ENCODE measurements at regions not wholly inside any gene's neighbourhood (a gene's known extent, or its start where the extent isn't known, plus 50 kb on each side); places are given as distances from the start of the nearest gene placed in this dataset.

DNA sequence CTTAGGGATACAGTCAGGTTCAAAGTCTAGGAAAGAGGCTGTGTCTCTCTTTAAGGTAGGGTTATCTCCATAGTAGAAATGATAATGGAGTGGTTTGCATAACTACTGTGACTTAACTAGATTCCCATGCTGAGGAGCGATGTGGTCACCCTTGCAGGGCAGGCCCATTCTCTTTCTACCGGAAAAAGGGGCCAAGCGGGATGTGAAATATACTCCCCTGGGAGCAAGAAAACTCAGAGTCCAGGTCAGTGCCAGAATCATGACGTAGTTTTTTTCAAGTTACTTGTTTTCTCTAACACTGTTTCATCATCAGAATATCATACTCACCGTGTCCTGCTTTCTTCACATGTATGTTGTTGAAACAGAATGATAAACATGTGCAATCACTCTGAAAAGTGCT is 649.0 kb upstream of the ANKRD30A start:
- H3K4me3 ChIP-seq (replicated peaks in 1 of 3; ENCODE audit: low read depth in 2 of 3, low read length in 3 of 3), result no peak overlapping the region
- Mint-ChIP-seq H3K9me3 (peaks cover 0 to 15% (median 7%) of the 10 kb centered on the region in 7 donors), H3K27me3 (ENCODE audit: low read depth in 3 of 3) (no peaks in the 10 kb centered on the region), H3K4me1 (no peaks in the 10 kb centered on the region), H3K27ac (no peak overlapping the region), H3K4me3 (no peak overlapping the region), H3K36me3 (no peaks in the 10 kb centered on the region)
- intact Hi-C loops (cut with micrococcal nuclease), result no loop called here
- no peak overlapping the region for H2AFZ ChIP-seq (ENCODE audit: insufficient read depth, low read depth, low read length, poor library complexity, severe bottlenecking)
- WGBS (ENCODE audit: insufficient coverage), result 85% methylated on average over 2 of the region's 5 CpGs
- TF ChIP-seq, protein P1, sequence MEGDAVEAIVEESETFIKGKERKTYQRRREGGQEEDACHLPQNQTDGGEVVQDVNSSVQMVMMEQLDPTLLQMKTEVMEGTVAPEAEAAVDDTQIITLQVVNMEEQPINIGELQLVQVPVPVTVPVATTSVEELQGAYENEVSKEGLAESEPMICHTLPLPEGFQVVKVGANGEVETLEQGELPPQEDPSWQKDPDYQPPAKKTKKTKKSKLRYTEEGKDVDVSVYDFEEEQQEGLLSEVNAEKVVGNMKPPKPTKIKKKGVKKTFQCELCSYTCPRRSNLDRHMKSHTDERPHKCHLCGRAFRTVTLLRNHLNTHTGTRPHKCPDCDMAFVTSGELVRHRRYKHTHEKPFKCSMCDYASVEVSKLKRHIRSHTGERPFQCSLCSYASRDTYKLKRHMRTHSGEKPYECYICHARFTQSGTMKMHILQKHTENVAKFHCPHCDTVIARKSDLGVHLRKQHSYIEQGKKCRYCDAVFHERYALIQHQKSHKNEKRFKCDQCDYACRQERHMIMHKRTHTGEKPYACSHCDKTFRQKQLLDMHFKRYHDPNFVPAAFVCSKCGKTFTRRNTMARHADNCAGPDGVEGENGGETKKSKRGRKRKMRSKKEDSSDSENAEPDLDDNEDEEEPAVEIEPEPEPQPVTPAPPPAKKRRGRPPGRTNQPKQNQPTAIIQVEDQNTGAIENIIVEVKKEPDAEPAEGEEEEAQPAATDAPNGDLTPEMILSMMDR (IDR thresholded peaks at IDR 0.05), result no peak
- H3K4me2 ChIP-seq (replicated peaks; ENCODE audit: extremely low read depth, low read length, poor library complexity, severe bottlenecking), result no peak overlapping the region
- no peak for DNase-seq
- H3K36me3 ChIP-seq (replicated peaks in 1 of 2; ENCODE audit: control insufficient read depth in 1 of 2, insufficient read depth in 2 of 2, low read length in 2 of 2), result no peaks in the 10 kb centered on the region
- H3K9me3 ChIP-seq (replicated peaks in 1 of 2; ENCODE audit: control insufficient read depth in 1 of 2, insufficient read depth in 1 of 2, low read length in 2 of 2), result peaks cover 4 to 6% of the 10 kb centered on the region in 2 donors
- H3K4me1 ChIP-seq (ENCODE audit: control insufficient read depth in 1 of 2, insufficient read depth in 2 of 2, low read length in 2 of 2), result no peaks in the 10 kb centered on the region
- H3K79me2 ChIP-seq (ENCODE audit: insufficient read depth, low read length), result no peaks in the 10 kb centered on the region
- no peak overlapping the region for H3K9ac ChIP-seq (ENCODE audit: insufficient read depth, low read length, poor library complexity, severe bottlenecking)
- no peaks in the 10 kb centered on the region for H4K20me1 ChIP-seq (ENCODE audit: insufficient read depth, low read length)
- H3K27me3 ChIP-seq (ENCODE audit: control insufficient read depth in 2 of 2, insufficient read depth in 2 of 2, low read length in 2 of 2), result no peaks in the 10 kb centered on the region
- H3K27ac ChIP-seq (ENCODE audit: low read depth in 1 of 2, low read length in 2 of 2), result no peak overlapping the region

DNA sequence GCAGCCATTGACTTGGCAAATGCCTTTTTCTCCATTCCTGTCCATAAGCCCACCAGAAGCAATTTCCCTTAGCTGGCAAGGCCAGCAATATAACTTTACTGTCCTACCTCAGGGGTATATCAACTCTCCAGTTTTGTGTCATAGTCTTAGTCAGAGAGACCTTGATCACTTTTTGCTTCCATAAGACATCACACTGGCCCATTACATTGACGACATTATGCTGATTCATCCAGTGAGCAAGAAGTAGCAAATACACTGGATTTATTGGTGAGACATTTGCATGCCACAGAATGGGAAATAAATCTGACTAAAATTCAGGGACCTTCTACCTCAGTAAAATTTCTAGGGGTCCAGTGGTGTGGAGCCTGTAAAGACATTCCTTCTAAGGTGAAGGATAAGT is 649.7 kb upstream of the ANKRD30A start:
- H3K4me2 ChIP-seq (replicated peaks; ENCODE audit: extremely low read depth, low read length, poor library complexity, severe bottlenecking), result no peak overlapping the region
- intact Hi-C loops (cut with micrococcal nuclease), result no loop called here
- no peak overlapping the region for H2AFZ ChIP-seq (ENCODE audit: insufficient read depth, low read depth, low read length, poor library complexity, severe bottlenecking)
- DNase-seq, result no peak
- H3K4me3 ChIP-seq (replicated peaks in 1 of 3; ENCODE audit: low read depth in 2 of 3, low read length in 3 of 3), result no peak overlapping the region
- H3K9me3 Mint-ChIP-seq, result peaks cover 0 to 15% (median 4%) of the 10 kb centered on the region in 7 donors
- no peaks in the 10 kb centered on the region for H3K4me1 ChIP-seq (ENCODE audit: control insufficient read depth in 1 of 2, insufficient read depth in 2 of 2, low read length in 2 of 2)
- H3K36me3 ChIP-seq (replicated peaks in 1 of 2; ENCODE audit: control insufficient read depth in 1 of 2, insufficient read depth in 2 of 2, low read length in 2 of 2), result no peaks in the 10 kb centered on the region
- peaks cover 0 to 3% of the 10 kb centered on the region in 2 donors for H3K9me3 ChIP-seq (replicated peaks in 1 of 2; ENCODE audit: control insufficient read depth in 1 of 2, insufficient read depth in 1 of 2, low read length in 2 of 2)
- no peaks in the 10 kb centered on the region for H3K27me3 Mint-ChIP-seq (ENCODE audit: low read depth in 3 of 3)
- H3K4me3 Mint-ChIP-seq, result no peak overlapping the region
- H3K79me2 ChIP-seq (ENCODE audit: insufficient read depth, low read length), result no peaks in the 10 kb centered on the region
- no peak overlapping the region for H3K27ac Mint-ChIP-seq
- H3K4me1 Mint-ChIP-seq, result no peaks in the 10 kb centered on the region
- no peak overlapping the region for H3K27ac ChIP-seq (ENCODE audit: low read depth in 1 of 2, low read length in 2 of 2)
- H3K9ac ChIP-seq (ENCODE audit: insufficient read depth, low read length, poor library complexity, severe bottlenecking), result no peak overlapping the region
- H3K36me3 Mint-ChIP-seq, result no peaks in the 10 kb centered on the region
- H4K20me1 ChIP-seq (ENCODE audit: insufficient read depth, low read length), result no peaks in the 10 kb centered on the region
- no peaks in the 10 kb centered on the region for H3K27me3 ChIP-seq (ENCODE audit: control insufficient read depth in 2 of 2, insufficient read depth in 2 of 2, low read length in 2 of 2)
- WGBS (ENCODE audit: insufficient coverage), result no CpG with 5 or more reads among the region's 1 CpG
- TF ChIP-seq, protein P1 (IDR thresholded peaks at IDR 0.05), result no peak
